Stomach (tissue), 8 donors: ENCODE measurements at regions not wholly inside any gene's neighbourhood (a gene's known extent, or its start where the extent isn't known, plus 50 kb on each side); places are given as distances from the start of the nearest gene placed in this dataset.

Source experiments
- DNase-seq, 2 donors: peaks; one replicate each; pipeline versions ENCODE4 v3.0.0 to v3.0.0-alpha.2; 2013 to 2019
- H3K27ac ChIP-seq, 5 donors: fragments of 200-600 bp in 4 of 5; sonication (generic) in 4 of 5; one replicate each; pipeline ENCODE4 v1.5.1; 2013 to 2019; ENCODE audit warnings: mild to moderate bottlenecking in 1 of 5, moderate library complexity in 1 of 5
- H3K27me3 ChIP-seq, 3 donors: fragments of 200-600 bp; sonication (generic); one replicate each; pipeline ENCODE4 v1.5.1; 2017 to 2019; ENCODE audit warnings: mixed run types in 1 of 3
- H3K36me3 ChIP-seq, 4 donors: fragments of 200-600 bp; sonication (generic); 1 replicate in 3 of 4; 2 replicates in 1 of 4; pipeline ENCODE4 v1.5.1; 2016 to 2019
- H3K4me1 ChIP-seq, 4 donors: fragments of 200-600 bp; sonication (generic); one replicate each; pipeline ENCODE4 v1.5.1; 2016 to 2019
- H3K4me3 ChIP-seq, 4 donors: fragments of 200-600 bp; sonication (generic) in 3 of 4; one replicate each; pipeline ENCODE4 v1.5.1; 2016 to 2019; ENCODE audit warnings: mild to moderate bottlenecking in 1 of 4
- H3K9me3 ChIP-seq, 4 donors: fragments of 200-600 bp; sonication (generic); one replicate each; pipeline ENCODE4 v1.5.1; 2016 to 2019
- CTCF ChIP-seq, 7 experiments: fragments of 450-650 bp in 4 of 7; fragments of 200-600 bp in 3 of 7; sonication (generic) in 3 of 7; IDR thresholded peaks; one replicate each; pipeline ENCODE4 v1.5.1; 2016 to 2019; ENCODE audit warnings: antibody characterized with exemption in 7 of 7, control low read depth in 2 of 7, mild to moderate bottlenecking in 1 of 7
- EP300 ChIP-seq: sonication (generic); formaldehyde crosslinking; IDR thresholded peaks from one replicate; pipeline ENCODE4 v1.6.1; 2017; ENCODE audit warnings: antibody characterized with exemption
- POLR2A ChIP-seq, 4 donors: fragments of 450-650 bp; IDR thresholded peaks; one replicate each; pipeline ENCODE4 v1.6.1; 2016; ENCODE audit warnings: antibody characterized with exemption in 4 of 4, control low read depth in 2 of 4, mild to moderate bottlenecking in 1 of 4, moderate library complexity in 1 of 4
- POLR2AphosphoS5 ChIP-seq, 3 donors: sonication (generic); formaldehyde crosslinking; IDR thresholded peaks; one replicate each; pipeline ENCODE4 v1.6.1; 2016; ENCODE audit warnings: antibody characterized with exemption in 3 of 3
- WGBS, 5 donors: extraction: QIAGEN DNeasy Blood & Tissue Kit in 3 of 5; methylation state at CpG; one replicate each; pipeline versions ENCODE4 v1.1.5 to v1.1.7; 2013 to 2018; 5-methylcytosine and 5-hydroxymethylcytosine counted together
- intact Hi-C: fragments of 100-400 bp; cut with DNase I; formaldehyde crosslinking; loops from one replicate; pipeline ENCODE4 v1.15.1; 2023; ENCODE audit warnings: low total_unique reads
- donor health status: healthy with polysubstance abuse.
- donor health status: Bipolar disorder and iron deficiency.
- donor health status: healthy.

- WGBS, 5 donors: 70 to 100% (median 87%) methylated on average over 2 of the region's 2 CpGs
- intact Hi-C loops: no loop called here
- H3K4me3 ChIP-seq: no peak overlapping the region
These were observed 114.9 kb upstream of the AFF2 start for GRCh38 chrX:148385471-148385870.

GRCh38 chrX:148389629-148390028 lies 110.8 kb upstream of the AFF2 start:
- 72 to 89% (median 72%) methylated on average over 2 of the region's 2 CpGs for WGBS, 5 donors
- Histone ChIP-seq H3K4me1 (no peaks in the 10 kb centered on the region), H3K27me3 (no peaks in the 10 kb centered on the region), H3K9me3 (peaks cover 0 to 7% (median 2%) of the 10 kb centered on the region in 4 donors), H3K36me3 (no peaks in the 10 kb centered on the region), H3K4me3 (no peak overlapping the region), H3K27ac (no peak overlapping the region)
- TF ChIP-seq POLR2A (IDR thresholded peaks at IDR 0.05): no peak
- TF ChIP-seq CTCF (IDR thresholded peaks at IDR 0.05): no peak
- no peak for TF ChIP-seq EP300
- TF ChIP-seq POLR2AphosphoS5 (IDR thresholded peaks at IDR 0.05): no peak
- intact Hi-C loops: no loop called here
- no peak for DNase-seq

More at GRCh38 chrX:148385471-148385870, 114.9 kb upstream of the AFF2 start:
- no peak for TF ChIP-seq EP300
- TF ChIP-seq CTCF (IDR thresholded peaks at IDR 0.05): no peak
- TF ChIP-seq POLR2AphosphoS5 (IDR thresholded peaks at IDR 0.05): no peak
- TF ChIP-seq POLR2A (IDR thresholded peaks at IDR 0.05): no peak
- Histone ChIP-seq H3K4me1 (no peaks in the 10 kb centered on the region), H3K36me3 (no peaks in the 10 kb centered on the region), H3K9me3 (peaks cover 0 to 7% (median 0%) of the 10 kb centered on the region in 4 donors), H3K27ac (no peak overlapping the region), H3K27me3 (no peaks in the 10 kb centered on the region)
- DNase-seq: no peak

- Histone ChIP-seq H3K4me3 (no peak overlapping the region), H3K27ac (no peak overlapping the region), H3K9me3 (peaks cover 0 to under 1% (median 0%) of the 10 kb centered on the region in 4 donors), H3K27me3 (no peaks in the 10 kb centered on the region), H3K4me1 (no peaks in the 10 kb centered on the region), H3K36me3 (no peaks in the 10 kb centered on the region)
- no peak for TF ChIP-seq EP300
- TF ChIP-seq POLR2AphosphoS5 (IDR thresholded peaks at IDR 0.05): no peak
- no peak for TF ChIP-seq POLR2A (IDR thresholded peaks at IDR 0.05)
- no peak for TF ChIP-seq CTCF (IDR thresholded peaks at IDR 0.05)
- intact Hi-C loops: no loop called here
- DNase-seq: no peak
- WGBS, 5 donors: 35 to 73% (median 38%) methylated on average over 3 of the region's 3 CpGs
These were observed 88.4 kb upstream of the AFF2 start for GRCh38 chrX:148412006-148412405.

GRCh38 chrX:148416142-148416541 lies 84.3 kb upstream of the AFF2 start:
- DNase-seq: no peak
- no peak for TF ChIP-seq POLR2AphosphoS5 (IDR thresholded peaks at IDR 0.05)
- TF ChIP-seq POLR2A (IDR thresholded peaks at IDR 0.05): no peak
- TF ChIP-seq EP300: no peak
- TF ChIP-seq CTCF (IDR thresholded peaks at IDR 0.05): no peak
- intact Hi-C loops: no loop called here
- H3K36me3 ChIP-seq: no peaks in the 10 kb centered on the region
- H3K4me1 ChIP-seq: no peaks in the 10 kb centered on the region
- WGBS, 5 donors: 81 to 87% (median 84%) methylated on average over 2 of the region's 2 CpGs
- H3K27ac ChIP-seq: no peak overlapping the region
- no peaks in the 10 kb centered on the region for H3K9me3 ChIP-seq
- no peak overlapping the region for H3K4me3 ChIP-seq
- no peaks in the 10 kb centered on the region for H3K27me3 ChIP-seq
